DND-41 (cell line): ENCODE measurements at regions not wholly inside any gene's neighbourhood (a gene's known extent, or its start where the extent isn't known, plus 50 kb on each side); places are given as distances from the start of the nearest gene placed in this dataset.

Experiments
- ATAC-seq: fragments of 200-7000 bp; cut with Tn5 transposase; 3 replicates; pipeline ENCODE4 v1.9.1; 2021; ENCODE audit warnings: low read depth; ENCODE audit not compliant: insufficient read depth
- DNase-seq: peaks from one replicate; pipeline ENCODE4 v3.0.0-alpha.2; 2020
- H2AFZ ChIP-seq: 2 replicates; pipeline ENCODE4 v1.6.0; 2012; ENCODE audit warnings: low read depth, low read length
- H3K27ac ChIP-seq: 2 replicates; pipeline ENCODE4 v1.5.1; 2012; ENCODE audit warnings: low read length, inconsistent platforms
- H3K27me3 ChIP-seq: fragments of 200-600 bp; sonication (generic); 2 replicates; pipeline ENCODE4 v1.6.0; 2012; ENCODE audit warnings: low read length, mild to moderate bottlenecking, inconsistent platforms; ENCODE audit not compliant: insufficient read depth, poor library complexity
- H3K36me3 ChIP-seq: 2 replicates; pipeline ENCODE4 v1.5.1; 2012; ENCODE audit warnings: low read length, inconsistent platforms; ENCODE audit not compliant: insufficient read depth
- H3K4me1 ChIP-seq: 2 replicates; pipeline ENCODE4 v1.5.1; 2012; ENCODE audit warnings: mild to moderate bottlenecking, low read length; ENCODE audit not compliant: insufficient read depth
- H3K4me2 ChIP-seq: 2 replicates; pipeline ENCODE4 v1.6.0; 2012; ENCODE audit warnings: mild to moderate bottlenecking, moderate library complexity, low read length, inconsistent platforms; ENCODE audit not compliant: insufficient read depth
- H3K4me3 ChIP-seq, 2 experiments: fragments of 200-600 bp in 1 of 2; shearing (Covaris generic) in 1 of 2; 2 replicates each; pipeline ENCODE4 v1.5.1; 2012 to 2016; ENCODE audit warnings: inconsistent platforms in 2 of 2, low read length in 2 of 2, mild to moderate bottlenecking in 2 of 2, low read depth in 1 of 2, moderate library complexity in 1 of 2
- H3K79me2 ChIP-seq: 2 replicates; pipeline ENCODE4 v1.6.0; 2012; ENCODE audit warnings: low read length, inconsistent platforms; ENCODE audit not compliant: insufficient read depth
- H3K9ac ChIP-seq: 2 replicates; pipeline ENCODE4 v1.6.0; 2012; ENCODE audit warnings: low read depth, mild to moderate bottlenecking, inconsistent platforms, low read length, moderate library complexity
- H3K9me3 ChIP-seq: 2 replicates; pipeline ENCODE4 v1.5.1; 2012; ENCODE audit warnings: low read length, moderate library complexity, mild to moderate bottlenecking, inconsistent platforms; ENCODE audit not compliant: insufficient read depth, severe bottlenecking
- H4K20me1 ChIP-seq: 2 replicates; pipeline ENCODE4 v1.6.0; 2012; ENCODE audit warnings: low read length; ENCODE audit not compliant: insufficient read depth
- CTCF ChIP-seq: IDR thresholded peaks from 2 replicates; pipeline ENCODE4 v1.5.1; 2012; ENCODE audit warnings: borderline replicate concordance, low read length, moderate library complexity, mild to moderate bottlenecking; ENCODE audit not compliant: poor library complexity, severe bottlenecking; ENCODE audit errors: extremely low read depth
- EZH2 ChIP-seq: IDR thresholded peaks from 3 replicates; pipeline ENCODE4 v1.6.1; 2012; ENCODE audit warnings: borderline replicate concordance, low read depth, mild to moderate bottlenecking, moderate library complexity, low read length, inconsistent platforms; ENCODE audit not compliant: severe bottlenecking

- TF ChIP-seq EZH2, result no peak
Observed at GRCh38 chr13:58827904-58828303, 1196.4 kb downstream of the PCDH17 start.

GRCh38 chr13:58830841-58831240 is 1199.3 kb downstream of the PCDH17 start:
- TF ChIP-seq EZH2 (no peak), CTCF (no peak)
- no peak overlapping the region for H3K4me3 ChIP-seq
- H4K20me1 ChIP-seq, result no peaks in the 10 kb centered on the region
- no peak overlapping the region for H3K9ac ChIP-seq
- no peak overlapping the region for H3K4me2 ChIP-seq
- no peak overlapping the region for H2AFZ ChIP-seq
- H3K9me3 ChIP-seq, result no peaks in the 10 kb centered on the region
- H3K36me3 ChIP-seq, result no peaks in the 10 kb centered on the region
- DNase-seq (no peak), ATAC-seq (no peak)
- H3K27me3 ChIP-seq, result no peaks in the 10 kb centered on the region
- H3K27ac ChIP-seq, result no peak overlapping the region
- H3K4me1 ChIP-seq, result no peaks in the 10 kb centered on the region
- no peaks in the 10 kb centered on the region for H3K79me2 ChIP-seq

More at GRCh38 chr13:58827904-58828303, 1196.4 kb downstream of the PCDH17 start:
- Histone ChIP-seq H3K9ac (no peak overlapping the region), H3K27me3 (no peaks in the 10 kb centered on the region), H4K20me1 (no peaks in the 10 kb centered on the region), H3K27ac (no peak overlapping the region), H3K4me1 (no peaks in the 10 kb centered on the region), H3K9me3 (peaks cover 3% of the 10 kb centered on the region), H3K4me2 (no peak overlapping the region), H3K4me3 (no peak overlapping the region), H2AFZ (no peak overlapping the region), H3K79me2 (no peaks in the 10 kb centered on the region), H3K36me3 (no peaks in the 10 kb centered on the region)
- ATAC-seq, result no peak
- no peak for DNase-seq

GRCh38 chr13:58838615-58839014 is 1207.1 kb downstream of the PCDH17 start:
- Histone ChIP-seq H3K4me1 (no peaks in the 10 kb centered on the region), H3K4me2 (no peak overlapping the region), H3K9ac (no peak overlapping the region), H2AFZ (no peak overlapping the region), H4K20me1 (no peaks in the 10 kb centered on the region), H3K36me3 (no peaks in the 10 kb centered on the region), H3K27me3 (no peaks in the 10 kb centered on the region), H3K4me3 (no peak overlapping the region), H3K79me2 (no peaks in the 10 kb centered on the region), H3K9me3 (no peaks in the 10 kb centered on the region), H3K27ac (no peak overlapping the region)
- no peak for ATAC-seq
- no peak for DNase-seq
- TF ChIP-seq EZH2 (no peak), CTCF (no peak)

- H3K27ac ChIP-seq, result no peak overlapping the region
- H3K79me2 ChIP-seq, result no peaks in the 10 kb centered on the region
- no peaks in the 10 kb centered on the region for H4K20me1 ChIP-seq
- no peak for DNase-seq
- no peak overlapping the region for H3K4me2 ChIP-seq
- no peak for ATAC-seq
- no peak for TF ChIP-seq EZH2
- no peak for TF ChIP-seq CTCF
- no peak overlapping the region for H2AFZ ChIP-seq
- no peaks in the 10 kb centered on the region for H3K9me3 ChIP-seq
- H3K9ac ChIP-seq, result no peak overlapping the region
- H3K4me3 ChIP-seq, result no peak overlapping the region
- H3K36me3 ChIP-seq, result no peaks in the 10 kb centered on the region
- no peaks in the 10 kb centered on the region for H3K27me3 ChIP-seq
- H3K4me1 ChIP-seq, result no peaks in the 10 kb centered on the region
Observed at GRCh38 chr13:58843071-58843470, 1211.5 kb downstream of the PCDH17 start.
